H9 (cell line): ENCODE measurements at regions not wholly inside any gene's neighbourhood (a gene's known extent, or its start where the extent isn't known, plus 50 kb on each side); places are given as distances from the start of the nearest gene placed in this dataset.

Source experiments
- DNase-seq: peaks from one replicate; pipeline ENCODE4 v3.0.0-alpha.2; 2017
- H2AFZ ChIP-seq: one replicate; pipeline ENCODE4 v1.6.1; 2013; ENCODE audit warnings: mild to moderate bottlenecking, low read length, control low read depth, moderate library complexity
- H2AK5ac ChIP-seq: 2 replicates; pipeline ENCODE4 v1.6.1; 2013; ENCODE audit warnings: low read length, control low read depth, mixed read lengths; ENCODE audit not compliant: insufficient read length
- H2BK120ac ChIP-seq: one replicate; pipeline ENCODE4 v1.6.1; 2013; ENCODE audit warnings: low read depth, mild to moderate bottlenecking, low read length, control low read depth, inconsistent platforms; ENCODE audit not compliant: poor library complexity, severe bottlenecking
- H2BK12ac ChIP-seq: 2 replicates; pipeline ENCODE4 v1.6.1; 2013; ENCODE audit warnings: low read length, control low read depth, mixed read lengths, low read depth; ENCODE audit not compliant: insufficient read length
- H2BK15ac ChIP-seq: 2 replicates; pipeline ENCODE4 v1.6.1; 2013; ENCODE audit warnings: low read depth, low read length, control low read depth
- H2BK20ac ChIP-seq: one replicate; pipeline ENCODE4 v1.6.1; 2013; ENCODE audit warnings: low read depth, mild to moderate bottlenecking, low read length, control low read depth, inconsistent platforms; ENCODE audit not compliant: poor library complexity, severe bottlenecking
- H2BK5ac ChIP-seq: 2 replicates; pipeline ENCODE4 v1.6.1; 2013; ENCODE audit warnings: low read length, control low read depth, mixed read lengths; ENCODE audit not compliant: insufficient read length
- H3K14ac ChIP-seq: 2 replicates; pipeline ENCODE4 v1.6.1; 2013; ENCODE audit warnings: low read length, control low read depth; ENCODE audit not compliant: insufficient read depth
- H3K18ac ChIP-seq: 2 replicates; pipeline ENCODE4 v1.6.1; 2013; ENCODE audit warnings: low read depth, mild to moderate bottlenecking, mixed read lengths, low read length, control low read depth; ENCODE audit not compliant: insufficient read length
- H3K23ac ChIP-seq: 2 replicates; pipeline ENCODE4 v1.6.1; 2013; ENCODE audit warnings: low read length, control low read depth, mixed read lengths, low read depth; ENCODE audit not compliant: insufficient read length
- H3K23me2 ChIP-seq: 2 replicates; pipeline ENCODE4 v1.6.1; 2013; ENCODE audit warnings: low read depth, mild to moderate bottlenecking, mixed read lengths, low read length, control low read depth; ENCODE audit not compliant: insufficient read length, poor library complexity, severe bottlenecking
- H3K27ac ChIP-seq: 2 replicates; pipeline ENCODE4 v1.5.1; 2013; ENCODE audit warnings: low read length, control low read depth, mixed read lengths, low read depth; ENCODE audit not compliant: insufficient read length
- H3K27me3 ChIP-seq: 2 replicates; pipeline ENCODE4 v1.6.1; 2013; ENCODE audit warnings: low read length, control low read depth, inconsistent platforms; ENCODE audit not compliant: insufficient read depth
- H3K4ac ChIP-seq: 2 replicates; pipeline ENCODE4 v1.6.1; 2013; ENCODE audit warnings: low read depth, mild to moderate bottlenecking, control low read depth, inconsistent platforms, low read length, moderate library complexity
- H3K4me1 ChIP-seq: 2 replicates; pipeline ENCODE4 v1.6.1; 2013; ENCODE audit warnings: low read length, control low read depth, inconsistent platforms; ENCODE audit not compliant: insufficient read depth
- H3K4me2 ChIP-seq: 2 replicates; pipeline ENCODE4 v1.6.1; 2013; ENCODE audit warnings: low read length, control low read depth, mixed read lengths; ENCODE audit not compliant: insufficient read length, insufficient read depth
- H3K56ac ChIP-seq: 2 replicates; pipeline ENCODE4 v1.6.1; 2013; ENCODE audit warnings: low read depth, mild to moderate bottlenecking, mixed read lengths, low read length, control low read depth; ENCODE audit not compliant: insufficient read length
- H3K79me1 ChIP-seq: 2 replicates; pipeline ENCODE4 v1.6.1; 2013; ENCODE audit warnings: low read depth, mild to moderate bottlenecking, moderate library complexity, low read length, control low read depth, inconsistent platforms; ENCODE audit not compliant: insufficient read depth, poor library complexity, severe bottlenecking
- H3K79me2 ChIP-seq: 2 replicates; pipeline ENCODE4 v1.6.1; 2013; ENCODE audit warnings: low read length, control low read depth, inconsistent platforms; ENCODE audit not compliant: insufficient read depth
- H3K9ac ChIP-seq: 2 replicates; pipeline ENCODE4 v1.6.1; 2013; ENCODE audit warnings: low read length, control low read depth, mixed read lengths; ENCODE audit not compliant: insufficient read length; ENCODE audit errors: extremely low read depth
- H3K9me3 ChIP-seq: one replicate; pipeline ENCODE4 v1.6.1; 2013; ENCODE audit warnings: low read depth, low read length, inconsistent platforms; ENCODE audit not compliant: control insufficient read depth
- H3T11ph ChIP-seq: one replicate; pipeline ENCODE4 v1.6.1; 2013; ENCODE audit warnings: mild to moderate bottlenecking, low read length, control low read depth, inconsistent platforms
- H4K20me1 ChIP-seq: one replicate; pipeline ENCODE4 v1.6.1; 2013; ENCODE audit not compliant: control insufficient read depth, insufficient read length, insufficient read depth
- H4K5ac ChIP-seq: 2 replicates; pipeline ENCODE4 v1.6.1; 2013; ENCODE audit warnings: low read depth, mild to moderate bottlenecking, mixed read lengths, low read length, control low read depth; ENCODE audit not compliant: insufficient read length
- H4K8ac ChIP-seq: replicated peaks from 2 replicates; pipeline ENCODE4 v1.6.1; 2013; ENCODE audit warnings: low read length, control low read depth, mixed read lengths, low read depth; ENCODE audit not compliant: insufficient read length
- H4K91ac ChIP-seq: 2 replicates; pipeline ENCODE4 v1.6.1; 2013; ENCODE audit warnings: low read depth, mild to moderate bottlenecking, moderate library complexity, mixed read lengths, low read length, control low read depth; ENCODE audit not compliant: insufficient read length
- H3K27ac Mint-ChIP-seq, 3 experiments: 2 replicates in 2 of 3; 3 replicates in 1 of 3; pipeline ENCODE4 v1.8.0; 2020 to 2021; ENCODE audit warnings: mixed read lengths in 3 of 3, mild to moderate bottlenecking in 1 of 3, moderate library complexity in 1 of 3
- H3K27me3 Mint-ChIP-seq: 2 replicates; pipeline ENCODE4 v1.8.0; 2021; ENCODE audit warnings: low read depth, mild to moderate bottlenecking, moderate library complexity, mixed read lengths
- H3K36me3 Mint-ChIP-seq, 3 experiments: 2 replicates in 2 of 3; 3 replicates in 1 of 3; pipeline ENCODE4 v1.8.0; 2020 to 2021; ENCODE audit warnings: low read depth in 3 of 3, mixed read lengths in 3 of 3; ENCODE audit not compliant: insufficient read depth in 1 of 3
- H3K4me1 Mint-ChIP-seq, 2 experiments: 2 replicates each; pipeline ENCODE4 v1.8.0; 2020; ENCODE audit warnings: mixed read lengths in 2 of 2
- H3K4me3 Mint-ChIP-seq, 2 experiments: 2 replicates in 1 of 2; 3 replicates in 1 of 2; pipeline ENCODE4 v1.8.0; 2020 to 2021; ENCODE audit warnings: mild to moderate bottlenecking in 2 of 2, mixed read lengths in 2 of 2, moderate library complexity in 1 of 2
- H3K9me3 Mint-ChIP-seq, 2 experiments: 2 replicates in 1 of 2; 3 replicates in 1 of 2; pipeline ENCODE4 v1.8.0; 2020; ENCODE audit warnings: mild to moderate bottlenecking in 2 of 2, mixed read lengths in 2 of 2, moderate library complexity in 1 of 2
- CTCF ChIP-seq: fragments of 200-600 bp; sonication (generic); conservative IDR thresholded peaks from 3 replicates; pipeline ENCODE4 v1.8.0; 2021; ENCODE audit warnings: antibody characterized with exemption, mild to moderate bottlenecking
- WGBS: extraction: QIAGEN DNeasy Blood & Tissue Kit; methylation state at CpG from one replicate; pipeline ENCODE4 v1.1.7; 2013; ENCODE audit warnings: missing lambda C conversion rate, low lambda C conversion rate, mixed read lengths; ENCODE audit not compliant: insufficient read length; ENCODE audit errors: extremely low coverage; 5-methylcytosine and 5-hydroxymethylcytosine counted together

GRCh38 chr2:62381656-62382055 lies 124.3 kb downstream of the TMEM17 start:
- Histone ChIP-seq H2AFZ (no peak overlapping the region), H4K20me1 (no peaks in the 10 kb centered on the region), H3K14ac (no peak overlapping the region), H4K5ac (no peak overlapping the region), H2AK5ac (no peak overlapping the region), H4K8ac (no peak overlapping the region), H4K91ac (no peak overlapping the region), H3K4me1 (peaks cover 4% of the 10 kb centered on the region; the same call in 1 of the 2 replicates), H3K27ac (no peak overlapping the region), H3K79me2 (no peaks in the 10 kb centered on the region), H3K9ac (no peak overlapping the region), H3K9me3 (no peaks in the 10 kb centered on the region), H3K4me2 (no peak overlapping the region), H3K23me2 (no peaks in the 10 kb centered on the region), H3K27me3 (no peaks in the 10 kb centered on the region), H2BK120ac (no peak overlapping the region), H3K56ac (no peak overlapping the region), H3K79me1 (no peaks in the 10 kb centered on the region), H2BK12ac (no peak overlapping the region), H2BK20ac (no peak overlapping the region), H3K18ac (no peak overlapping the region), H2BK15ac (no peak overlapping the region), H3K4ac (no peak overlapping the region), H2BK5ac (no peak overlapping the region), H3K23ac (no peak overlapping the region), H3T11ph (no peak overlapping the region)
- TF ChIP-seq CTCF, result no peak
- Mint-ChIP-seq H3K4me1 (peaks cover 15 to 28% of the 10 kb centered on the region in 2 experiments), H3K27me3 (no peaks in the 10 kb centered on the region; the same call in 1 of the 2 replicates), H3K9me3 (peaks cover 8 to 13% of the 10 kb centered on the region in 2 experiments), H3K36me3 (peaks cover 2 to 25% (median 14%) of the 10 kb centered on the region in 3 experiments; a peak in 5 of 7 replicates), H3K27ac (no peak overlapping the region), H3K4me3 (no peak overlapping the region)
- DNase-seq, result no peak
- no CpG with 5 or more reads among the region's 1 CpG for WGBS
